Suprapubic skin (tissue), 4 donors: ENCODE measurements at regions not wholly inside any gene's neighbourhood (a gene's known extent, or its start where the extent isn't known, plus 50 kb on each side); places are given as distances from the start of the nearest gene placed in this dataset.

Source experiments
- DNase-seq, 2 donors: peaks; one replicate each; pipeline ENCODE4 v3.0.0-alpha.2; 2019; ENCODE audit warnings: low spot score in 2 of 2
- H3K27ac ChIP-seq: fragments of 200-600 bp; sonication (generic); one replicate; pipeline ENCODE4 v1.5.1; 2019
- H3K27me3 ChIP-seq: fragments of 200-600 bp; sonication (generic); one replicate; pipeline ENCODE4 v1.5.1; 2019
- H3K36me3 ChIP-seq: fragments of 200-600 bp; sonication (generic); one replicate; pipeline ENCODE4 v1.5.1; 2019
- H3K4me1 ChIP-seq: fragments of 200-600 bp; sonication (generic); one replicate; pipeline ENCODE4 v1.5.1; 2019
- H3K4me3 ChIP-seq: fragments of 200-600 bp; sonication (generic); one replicate; pipeline ENCODE4 v1.5.1; 2019; ENCODE audit warnings: mild to moderate bottlenecking
- H3K9me3 ChIP-seq: fragments of 200-600 bp; sonication (generic); one replicate; pipeline ENCODE4 v1.5.1; 2019
- EP300 ChIP-seq: sonication (generic); formaldehyde crosslinking; IDR thresholded peaks from one replicate; pipeline ENCODE4 v1.6.1; 2017; ENCODE audit warnings: antibody characterized with exemption
- POLR2A ChIP-seq, 2 donors: fragments of 450-650 bp; IDR thresholded peaks; one replicate each; pipeline ENCODE4 v1.6.1; 2017; ENCODE audit warnings: antibody characterized with exemption in 2 of 2, mild to moderate bottlenecking in 2 of 2, moderate library complexity in 2 of 2
- POLR2AphosphoS5 ChIP-seq, 3 donors: sonication (generic); formaldehyde crosslinking; IDR thresholded peaks; one replicate each; pipeline ENCODE4 v1.6.1; 2017; ENCODE audit warnings: antibody characterized with exemption in 3 of 3
- WGBS: methylation state at CpG from one replicate; pipeline ENCODE4 v1.1.5; 2018; 5-methylcytosine and 5-hydroxymethylcytosine counted together
- TF ChIP-seq, protein P1 (sequence below), 2 donors: fragments of 200-600 bp in 1 of 2; fragments of 450-650 bp in 1 of 2; sonication (generic) in 1 of 2; IDR thresholded peaks; one replicate each; pipeline ENCODE4 v1.5.1; 2016 to 2019; ENCODE audit warnings: antibody characterized with exemption in 2 of 2, mild to moderate bottlenecking in 1 of 2, moderate library complexity in 1 of 2

DNA sequence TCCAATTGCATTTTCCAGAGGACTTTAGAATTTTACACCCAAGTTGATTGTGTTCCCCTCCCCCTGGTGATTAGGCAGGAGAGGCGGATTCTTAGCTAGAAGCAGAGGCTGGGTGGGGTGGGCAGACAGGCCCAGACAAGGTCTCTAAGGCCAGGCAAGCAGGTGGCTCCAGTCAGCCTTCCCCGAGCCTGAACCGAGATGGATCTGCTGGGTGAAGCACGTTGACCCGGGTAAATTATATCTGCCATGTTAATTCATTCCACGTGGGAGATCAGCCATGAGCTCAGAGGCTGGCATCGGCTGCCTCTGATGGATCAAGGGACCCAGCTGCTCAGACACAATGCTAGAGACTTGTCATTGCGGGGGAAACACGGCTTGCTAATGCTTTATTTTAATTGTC lies 159.5 kb upstream of the MAFB start:
- Histone ChIP-seq H3K4me1 (peaks cover 7% of the 10 kb centered on the region), H3K36me3 (no peaks in the 10 kb centered on the region), H3K27ac (no peak overlapping the region), H3K9me3 (no peaks in the 10 kb centered on the region), H3K27me3 (no peaks in the 10 kb centered on the region), H3K4me3 (no peak overlapping the region)
- no peak for DNase-seq
- 41% methylated on average over 9 of the region's 9 CpGs for WGBS
- TF ChIP-seq POLR2AphosphoS5 (IDR thresholded peaks at IDR 0.05) (no peak), POLR2A (IDR thresholded peaks at IDR 0.05) (no peak), EP300 (no peak)
- TF ChIP-seq, protein P1, sequence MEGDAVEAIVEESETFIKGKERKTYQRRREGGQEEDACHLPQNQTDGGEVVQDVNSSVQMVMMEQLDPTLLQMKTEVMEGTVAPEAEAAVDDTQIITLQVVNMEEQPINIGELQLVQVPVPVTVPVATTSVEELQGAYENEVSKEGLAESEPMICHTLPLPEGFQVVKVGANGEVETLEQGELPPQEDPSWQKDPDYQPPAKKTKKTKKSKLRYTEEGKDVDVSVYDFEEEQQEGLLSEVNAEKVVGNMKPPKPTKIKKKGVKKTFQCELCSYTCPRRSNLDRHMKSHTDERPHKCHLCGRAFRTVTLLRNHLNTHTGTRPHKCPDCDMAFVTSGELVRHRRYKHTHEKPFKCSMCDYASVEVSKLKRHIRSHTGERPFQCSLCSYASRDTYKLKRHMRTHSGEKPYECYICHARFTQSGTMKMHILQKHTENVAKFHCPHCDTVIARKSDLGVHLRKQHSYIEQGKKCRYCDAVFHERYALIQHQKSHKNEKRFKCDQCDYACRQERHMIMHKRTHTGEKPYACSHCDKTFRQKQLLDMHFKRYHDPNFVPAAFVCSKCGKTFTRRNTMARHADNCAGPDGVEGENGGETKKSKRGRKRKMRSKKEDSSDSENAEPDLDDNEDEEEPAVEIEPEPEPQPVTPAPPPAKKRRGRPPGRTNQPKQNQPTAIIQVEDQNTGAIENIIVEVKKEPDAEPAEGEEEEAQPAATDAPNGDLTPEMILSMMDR (IDR thresholded peaks at IDR 0.05), result no peak

DNA sequence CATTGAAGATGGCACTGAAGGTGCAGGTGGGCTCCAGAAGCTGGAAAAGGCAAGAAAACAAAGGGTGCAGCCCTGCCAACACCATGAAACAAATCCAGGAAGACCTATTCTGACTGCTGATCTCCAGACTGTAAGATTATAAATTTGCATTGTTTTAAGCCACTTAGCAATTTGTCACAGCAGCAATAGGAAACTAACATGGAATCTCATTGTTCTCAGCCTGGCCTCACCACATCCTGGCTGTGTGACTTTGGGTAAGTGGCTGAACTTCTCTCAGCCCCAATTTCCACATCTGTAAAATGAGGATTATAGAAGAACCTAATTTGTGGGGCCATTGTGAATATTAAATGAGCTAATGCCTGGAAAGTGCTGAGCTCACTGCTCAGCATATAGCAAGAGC lies 160.4 kb upstream of the MAFB start:
- H3K4me1 ChIP-seq, result peaks cover 7% of the 10 kb centered on the region
- DNase-seq, result no peak
- H3K36me3 ChIP-seq, result no peaks in the 10 kb centered on the region
- no peaks in the 10 kb centered on the region for H3K9me3 ChIP-seq
- H3K27me3 ChIP-seq, result no peaks in the 10 kb centered on the region
- H3K27ac ChIP-seq, result no peak overlapping the region
- TF ChIP-seq EP300 (no peak), POLR2AphosphoS5 (IDR thresholded peaks at IDR 0.05) (no peak), POLR2A (IDR thresholded peaks at IDR 0.05) (no peak)
- TF ChIP-seq, protein P1 (IDR thresholded peaks at IDR 0.05), result no peak
- H3K4me3 ChIP-seq, result no peak overlapping the region

DNA sequence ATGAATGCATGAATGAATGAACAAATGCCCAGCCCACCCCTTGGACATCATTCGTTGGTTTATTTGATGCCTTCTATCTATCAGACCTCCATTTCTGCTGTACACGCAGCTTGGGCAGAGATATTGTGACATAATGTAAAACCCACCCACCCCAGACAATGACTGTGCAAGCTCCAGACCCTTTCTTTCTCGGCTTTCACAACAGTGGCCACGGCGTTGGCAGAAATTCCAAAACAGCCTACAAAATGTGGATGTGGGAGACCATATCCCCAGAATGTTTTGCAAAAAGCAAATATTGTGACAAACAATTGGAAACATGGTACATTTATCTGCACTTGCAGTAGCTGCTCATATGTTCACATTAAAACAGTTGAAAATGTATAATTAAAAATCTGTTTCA lies 162.0 kb upstream of the MAFB start:
- Histone ChIP-seq H3K4me3 (no peak overlapping the region), H3K4me1 (peaks cover 7% of the 10 kb centered on the region), H3K36me3 (no peaks in the 10 kb centered on the region), H3K27ac (no peak overlapping the region), H3K9me3 (no peaks in the 10 kb centered on the region), H3K27me3 (no peaks in the 10 kb centered on the region)
- 92% methylated on average over 5 of the region's 5 CpGs for WGBS
- TF ChIP-seq EP300, result no peak
- TF ChIP-seq, protein P1 (IDR thresholded peaks at IDR 0.05), result no peak
- TF ChIP-seq POLR2AphosphoS5 (IDR thresholded peaks at IDR 0.05), result no peak
- no peak for TF ChIP-seq POLR2A (IDR thresholded peaks at IDR 0.05)
- DNase-seq, result no peak

DNA sequence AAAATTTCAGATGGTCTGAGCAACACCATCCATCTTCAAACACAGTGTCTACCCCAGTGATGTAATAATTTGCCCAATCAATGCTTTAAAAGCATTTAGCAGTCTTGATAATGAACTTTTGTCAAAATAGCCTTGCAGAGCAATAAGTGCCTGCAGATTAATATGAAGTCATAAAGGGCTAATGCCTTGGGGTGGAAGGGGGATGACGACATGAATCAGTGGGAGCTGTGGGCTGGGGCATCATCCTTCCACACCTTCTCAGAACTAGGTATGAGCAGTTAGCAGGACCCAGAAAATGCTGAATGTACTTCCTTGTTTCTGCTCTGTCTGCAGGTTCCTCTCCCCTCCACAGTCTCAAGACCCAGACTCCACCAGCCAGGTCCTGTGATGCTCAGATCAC lies 166.2 kb upstream of the MAFB start:
- DNase-seq, result no peak
- no peaks in the 10 kb centered on the region for H3K27me3 ChIP-seq
- H3K9me3 ChIP-seq, result no peaks in the 10 kb centered on the region
- no peaks in the 10 kb centered on the region for H3K4me1 ChIP-seq
- TF ChIP-seq POLR2A (IDR thresholded peaks at IDR 0.05) (no peak), POLR2AphosphoS5 (IDR thresholded peaks at IDR 0.05) (no peak), EP300 (no peak)
- TF ChIP-seq, protein P1 (IDR thresholded peaks at IDR 0.05), result no peak
- 42% methylated on average over 1 of the region's 1 CpG for WGBS
- no peaks in the 10 kb centered on the region for H3K36me3 ChIP-seq
- no peak overlapping the region for H3K27ac ChIP-seq
- H3K4me3 ChIP-seq, result no peak overlapping the region

DNA sequence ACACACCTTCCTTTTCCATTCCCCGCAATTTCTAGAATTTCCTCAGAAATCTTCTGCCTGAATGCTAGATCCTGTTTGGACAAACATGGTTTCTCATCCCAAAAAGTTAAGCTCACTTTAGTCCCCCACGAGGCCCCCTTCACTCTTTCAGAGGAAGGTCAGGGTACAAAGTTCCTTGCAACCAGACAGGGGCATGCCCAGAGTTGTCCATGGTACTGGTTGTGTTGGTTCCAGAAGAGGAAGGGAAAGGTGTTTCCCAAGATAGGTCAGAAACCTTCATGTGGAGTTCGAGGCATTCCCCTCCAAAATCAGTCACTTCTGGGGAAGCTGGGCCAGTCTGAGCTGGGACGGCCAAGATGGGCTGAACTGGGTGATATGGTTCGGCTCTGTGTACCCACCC lies 167.6 kb upstream of the MAFB start:
- 92% methylated on average over 5 of the region's 5 CpGs for WGBS
- Histone ChIP-seq H3K36me3 (no peaks in the 10 kb centered on the region), H3K27ac (no peak overlapping the region), H3K4me1 (peaks cover 2% of the 10 kb centered on the region), H3K27me3 (no peaks in the 10 kb centered on the region), H3K9me3 (no peaks in the 10 kb centered on the region), H3K4me3 (no peak overlapping the region)
- TF ChIP-seq, protein P1 (IDR thresholded peaks at IDR 0.05), result no peak
- no peak for TF ChIP-seq POLR2AphosphoS5 (IDR thresholded peaks at IDR 0.05)
- no peak for DNase-seq
